ENCODE measurements at regions not wholly inside any gene's neighbourhood (a gene's known extent, or its start where the extent isn't known, plus 50 kb on each side); places are given as distances from the start of the nearest gene placed in this dataset.

GRCh38 chr6:22067671-22068070, 229.2 kb downstream of the PRL start:
- TF ChIP-seq CTCF (IDR thresholded peaks at IDR 0.05; ENCODE audit: low read depth, low read length, poor library complexity, severe bottlenecking): no peak
- TF ChIP-seq EZH2phosphoT487 (IDR thresholded peaks at IDR 0.05; ENCODE audit: borderline replicate concordance, low read length): no peak

Data from DOHH2 (cell line).